ENCODE measurements at regions not wholly inside any gene's neighbourhood (a gene's known extent, or its start where the extent isn't known, plus 50 kb on each side); places are given as distances from the start of the nearest gene placed in this dataset.

DNA sequence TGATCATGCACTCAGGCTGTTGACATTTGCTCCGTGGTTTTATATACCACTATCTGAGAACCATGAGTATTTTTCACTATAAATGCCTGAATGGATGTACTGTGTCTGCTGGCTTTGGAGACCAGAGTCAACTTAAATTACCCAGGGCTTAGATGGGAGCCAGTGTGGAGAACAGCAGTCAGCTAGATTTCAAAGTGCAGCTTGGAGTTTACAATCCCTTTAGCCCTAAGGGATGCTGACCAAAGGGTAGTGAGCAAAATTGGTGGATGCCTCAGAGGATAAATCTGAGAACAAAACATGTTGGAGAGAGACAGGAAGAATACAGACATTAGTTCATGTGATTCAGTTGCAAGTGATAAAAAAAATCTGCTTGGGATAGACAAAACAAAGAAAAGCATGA lies 327.5 kb downstream of the C11orf87 start:
- TF ChIP-seq, protein P1, sequence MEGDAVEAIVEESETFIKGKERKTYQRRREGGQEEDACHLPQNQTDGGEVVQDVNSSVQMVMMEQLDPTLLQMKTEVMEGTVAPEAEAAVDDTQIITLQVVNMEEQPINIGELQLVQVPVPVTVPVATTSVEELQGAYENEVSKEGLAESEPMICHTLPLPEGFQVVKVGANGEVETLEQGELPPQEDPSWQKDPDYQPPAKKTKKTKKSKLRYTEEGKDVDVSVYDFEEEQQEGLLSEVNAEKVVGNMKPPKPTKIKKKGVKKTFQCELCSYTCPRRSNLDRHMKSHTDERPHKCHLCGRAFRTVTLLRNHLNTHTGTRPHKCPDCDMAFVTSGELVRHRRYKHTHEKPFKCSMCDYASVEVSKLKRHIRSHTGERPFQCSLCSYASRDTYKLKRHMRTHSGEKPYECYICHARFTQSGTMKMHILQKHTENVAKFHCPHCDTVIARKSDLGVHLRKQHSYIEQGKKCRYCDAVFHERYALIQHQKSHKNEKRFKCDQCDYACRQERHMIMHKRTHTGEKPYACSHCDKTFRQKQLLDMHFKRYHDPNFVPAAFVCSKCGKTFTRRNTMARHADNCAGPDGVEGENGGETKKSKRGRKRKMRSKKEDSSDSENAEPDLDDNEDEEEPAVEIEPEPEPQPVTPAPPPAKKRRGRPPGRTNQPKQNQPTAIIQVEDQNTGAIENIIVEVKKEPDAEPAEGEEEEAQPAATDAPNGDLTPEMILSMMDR (conservative IDR thresholded peaks at IDR 0.05): no peak
- TF ChIP-seq EZH2 (IDR thresholded peaks at IDR 0.05; ENCODE audit: low read depth): no peak

Data from PC-9 (cell line).